GM12875 (cell line): ENCODE measurements at regions not wholly inside any gene's neighbourhood (a gene's known extent, or its start where the extent isn't known, plus 50 kb on each side); places are given as distances from the start of the nearest gene placed in this dataset.

Source experiments
- H3K4me3 ChIP-seq: one replicate; pipeline ENCODE4 v1.5.1; 2011; ENCODE audit warnings: low read depth, low read length, control low read depth
- CTCF ChIP-seq: IDR thresholded peaks from 2 replicates; pipeline ENCODE4 v1.5.1; 2011; ENCODE audit warnings: low read depth, mild to moderate bottlenecking, control low read depth, inconsistent platforms, low read length, moderate library complexity, borderline replicate concordance; ENCODE audit not compliant: insufficient read depth

- H3K4me3 ChIP-seq: no peak overlapping the region
- no peak for TF ChIP-seq CTCF
Observed at GRCh38 chr2:21270083-21270491, 146.3 kb downstream of the TDRD15 start.

- no peak overlapping the region for H3K4me3 ChIP-seq
- no peak for TF ChIP-seq CTCF
Observed at GRCh38 chr2:21270708-21271122, 146.9 kb downstream of the TDRD15 start.

GRCh38 chr2:21276163-21276562, 152.4 kb downstream of the TDRD15 start:
- no peak overlapping the region for H3K4me3 ChIP-seq
- no peak for TF ChIP-seq CTCF

GRCh38 chr2:21277068-21278056, 153.6 kb downstream of the TDRD15 start:
- TF ChIP-seq CTCF: no peak
- H3K4me3 ChIP-seq: no peak overlapping the region

GRCh38 chr2:21279525-21279924, 155.8 kb downstream of the TDRD15 start:
- TF ChIP-seq CTCF: no peak
- no peak overlapping the region for H3K4me3 ChIP-seq

- H3K4me3 ChIP-seq: no peak overlapping the region
- no peak for TF ChIP-seq CTCF
Observed at GRCh38 chr2:21280793-21281192, 157.0 kb downstream of the TDRD15 start.

- H3K4me3 ChIP-seq: no peak overlapping the region
Observed at GRCh38 chr2:21281384-21281783, 157.6 kb downstream of the TDRD15 start.

More at GRCh38 chr2:21281384-21281783, 157.6 kb downstream of the TDRD15 start:
- no peak for TF ChIP-seq CTCF
